GM21723 (cell line): ENCODE measurements at regions not wholly inside any gene's neighbourhood (a gene's known extent, or its start where the extent isn't known, plus 50 kb on each side); places are given as distances from the start of the nearest gene placed in this dataset.

Experiments used
- ATAC-seq: cut with Tn5 transposase; IDR thresholded peaks from one replicate; pipeline ENCODE4 v1.9.1; 2021; ENCODE audit warnings: mild to moderate bottlenecking, moderate library complexity; ENCODE audit not compliant: unreplicated experiment

- ATAC-seq = no peak
These were observed 156.3 kb upstream of the EPHA7 start for GRCh38 chr6:93575495-93576267.

GRCh38 chr6:93574299-93574698 lies 154.9 kb upstream of the EPHA7 start:
- ATAC-seq = no peak

GRCh38 chr6:93571346-93571745 lies 152.0 kb upstream of the EPHA7 start:
- no peak for ATAC-seq

- no peak for ATAC-seq
These were observed 148.8 kb upstream of the EPHA7 start for GRCh38 chr6:93568169-93568568.

- no peak for ATAC-seq
These were observed 147.8 kb upstream of the EPHA7 start for GRCh38 chr6:93567164-93567563.

- no peak for ATAC-seq
These were observed 146.9 kb upstream of the EPHA7 start for GRCh38 chr6:93566285-93566684.

GRCh38 chr6:93562582-93562981 lies 143.2 kb upstream of the EPHA7 start:
- no peak for ATAC-seq

GRCh38 chr6:93555292-93555691 lies 135.9 kb upstream of the EPHA7 start:
- ATAC-seq = no peak

- no peak for ATAC-seq
These were observed 134.7 kb upstream of the EPHA7 start for GRCh38 chr6:93554018-93554417.

- no peak for ATAC-seq
These were observed 131.4 kb upstream of the EPHA7 start for GRCh38 chr6:93550551-93551276.

GRCh38 chr6:93549868-93550267 lies 130.5 kb upstream of the EPHA7 start:
- ATAC-seq = no peak

GRCh38 chr6:93524671-93525451 lies 105.5 kb upstream of the EPHA7 start:
- ATAC-seq = no peak

GRCh38 chr6:93523365-93523764 lies 104.0 kb upstream of the EPHA7 start:
- ATAC-seq = no peak

- no peak for ATAC-seq
These were observed 97.1 kb upstream of the EPHA7 start for GRCh38 chr6:93516441-93516840.

- ATAC-seq = no peak
These were observed 96.4 kb upstream of the EPHA7 start for GRCh38 chr6:93515736-93516135.

GRCh38 chr6:93498713-93499112 lies 79.4 kb upstream of the EPHA7 start:
- no peak for ATAC-seq

GRCh38 chr6:93496548-93496947 lies 77.2 kb upstream of the EPHA7 start:
- no peak for ATAC-seq

- ATAC-seq = no peak
These were observed 74.7 kb upstream of the EPHA7 start for GRCh38 chr6:93494057-93494456.

- no peak for ATAC-seq
These were observed 55.4 kb upstream of the EPHA7 start for GRCh38 chr6:93474733-93475179.

- no peak for ATAC-seq
These were observed 51.9 kb upstream of the EPHA7 start for GRCh38 chr6:93471281-93471680.
